HG03025 (cell line): ENCODE measurements at regions not wholly inside any gene's neighbourhood (a gene's known extent, or its start where the extent isn't known, plus 50 kb on each side); places are given as distances from the start of the nearest gene placed in this dataset.
A peak's percentile ranks its signal among the peaks of the same experiment; 100 is the strongest.

Source experiments
- ATAC-seq: cut with Tn5 transposase; IDR thresholded peaks from one replicate; pipeline ENCODE4 v1.9.1; 2021; ENCODE audit warnings: mild to moderate bottlenecking, moderate library complexity; ENCODE audit not compliant: unreplicated experiment, low FRiP score

DNA sequence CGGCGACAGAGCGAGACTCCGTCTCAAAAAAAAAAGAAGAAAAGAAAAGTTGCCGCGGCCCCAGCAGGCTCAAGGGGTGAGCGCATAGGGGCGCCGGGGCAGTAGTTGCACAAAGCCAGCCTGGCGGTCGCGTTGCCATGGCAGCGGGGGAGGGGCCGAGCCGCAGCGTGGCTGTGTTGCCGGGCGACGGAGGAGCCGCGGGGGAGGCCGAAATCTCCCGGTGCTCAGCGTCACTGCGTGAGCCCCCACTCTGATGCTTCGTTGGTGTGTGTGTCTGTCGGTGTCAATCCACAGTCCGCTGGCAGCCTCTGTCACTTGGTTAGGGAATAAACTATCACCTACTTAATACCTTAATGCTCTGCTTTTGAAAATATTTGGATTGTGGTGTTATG, 82.9 kb upstream of the C1QTNF9B start:
- ATAC-seq = peak; percentile 88

DNA sequence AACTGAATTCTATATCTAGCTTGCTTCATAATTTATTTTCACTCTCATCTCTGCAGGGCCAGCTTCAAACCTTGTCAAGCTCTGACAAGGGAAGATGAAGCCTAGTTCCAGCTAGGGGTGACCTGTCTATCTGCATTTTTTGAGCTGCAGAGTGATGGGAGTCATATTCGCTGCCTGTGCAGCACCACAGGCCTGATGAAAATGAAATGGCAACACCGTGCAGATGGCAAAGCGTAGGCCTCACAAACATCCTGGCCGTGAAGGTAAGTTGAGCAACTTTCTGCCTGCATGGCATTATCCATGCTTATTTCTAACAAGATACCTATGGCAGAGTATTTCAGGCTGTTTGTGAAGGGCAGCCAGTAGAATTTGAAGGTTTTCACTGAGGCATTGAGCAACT, 86.4 kb upstream of the C1QTNF9B start:
- ATAC-seq = no peak

DNA sequence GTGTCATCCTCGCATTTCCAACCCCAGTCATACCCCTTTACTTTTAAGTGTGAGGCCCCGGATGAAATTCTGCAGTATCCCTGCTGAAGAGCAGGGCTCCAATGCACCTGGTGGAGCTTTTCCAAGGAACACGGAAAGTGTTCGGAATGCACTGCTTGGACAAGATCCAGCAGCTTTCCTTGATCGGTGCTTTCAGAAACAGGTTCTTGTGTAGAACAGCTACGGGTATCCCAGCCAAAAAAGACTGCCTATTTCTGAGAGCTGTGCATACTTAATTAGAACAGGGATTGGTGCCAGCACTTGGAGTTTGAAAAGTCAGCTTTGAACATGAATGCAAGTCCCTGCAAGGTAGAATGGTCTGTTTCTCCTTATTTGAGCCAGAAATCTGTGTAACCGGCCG, 87.2 kb upstream of the C1QTNF9B start:
- ATAC-seq = no peak

DNA sequence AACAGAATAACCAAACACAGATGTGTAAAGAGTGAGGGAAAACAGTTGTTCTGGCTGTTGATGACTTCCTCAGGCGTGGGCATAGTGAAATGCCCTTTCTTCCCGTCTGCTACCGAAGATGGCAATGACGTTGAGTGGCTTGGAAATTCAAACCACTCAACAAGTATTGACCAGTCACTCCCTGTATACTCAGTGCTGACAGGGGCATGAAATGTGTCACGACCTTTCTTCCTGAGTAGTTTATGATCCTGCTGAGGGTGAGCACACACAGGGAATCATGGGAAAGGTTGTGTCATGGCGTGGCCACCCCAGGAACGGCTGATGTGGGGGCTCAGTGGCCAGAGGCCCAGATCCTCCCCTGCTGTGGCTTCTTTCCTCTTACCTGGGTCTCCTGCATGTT, 87.8 kb upstream of the C1QTNF9B start:
- no peak for ATAC-seq

DNA sequence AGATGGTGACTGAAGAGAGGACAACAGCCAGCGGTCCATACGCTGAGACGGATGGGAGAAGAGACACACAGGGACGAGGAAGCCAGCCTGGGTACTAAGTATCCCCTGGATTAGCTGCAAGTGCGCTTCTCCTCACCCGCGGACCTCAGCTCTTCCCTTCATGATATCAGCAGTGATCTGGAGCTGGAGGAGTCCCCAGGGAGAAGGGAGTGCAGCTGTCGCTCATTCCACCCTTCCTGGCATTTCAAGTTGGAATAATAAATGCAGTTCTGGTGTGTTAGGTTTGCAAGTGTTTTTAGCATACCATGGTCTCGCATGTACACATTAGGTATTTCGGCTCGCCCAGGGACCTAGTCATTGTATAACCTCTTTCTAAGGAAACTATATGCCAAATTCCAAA, 88.5 kb upstream of the C1QTNF9B start:
- no peak for ATAC-seq

DNA sequence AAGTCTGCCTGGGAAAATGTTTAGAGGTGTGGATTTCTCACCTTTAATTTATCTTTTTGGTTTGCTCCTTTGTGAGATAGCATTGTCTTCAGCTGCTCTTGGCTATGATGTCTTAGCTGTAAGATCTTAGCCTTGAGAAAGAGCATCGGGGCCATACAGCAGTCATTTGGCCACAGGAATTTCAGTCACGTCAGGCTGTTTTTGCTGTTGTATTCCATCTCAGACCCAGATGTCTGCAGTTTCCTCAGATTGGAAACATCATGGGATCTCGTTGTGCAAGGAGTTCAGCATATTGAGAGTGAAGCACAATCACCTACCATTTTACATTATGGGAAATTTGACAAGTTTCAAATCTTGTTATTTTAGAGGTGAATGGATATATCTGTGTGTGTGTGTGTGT, 89.3 kb upstream of the C1QTNF9B start:
- no peak for ATAC-seq

DNA sequence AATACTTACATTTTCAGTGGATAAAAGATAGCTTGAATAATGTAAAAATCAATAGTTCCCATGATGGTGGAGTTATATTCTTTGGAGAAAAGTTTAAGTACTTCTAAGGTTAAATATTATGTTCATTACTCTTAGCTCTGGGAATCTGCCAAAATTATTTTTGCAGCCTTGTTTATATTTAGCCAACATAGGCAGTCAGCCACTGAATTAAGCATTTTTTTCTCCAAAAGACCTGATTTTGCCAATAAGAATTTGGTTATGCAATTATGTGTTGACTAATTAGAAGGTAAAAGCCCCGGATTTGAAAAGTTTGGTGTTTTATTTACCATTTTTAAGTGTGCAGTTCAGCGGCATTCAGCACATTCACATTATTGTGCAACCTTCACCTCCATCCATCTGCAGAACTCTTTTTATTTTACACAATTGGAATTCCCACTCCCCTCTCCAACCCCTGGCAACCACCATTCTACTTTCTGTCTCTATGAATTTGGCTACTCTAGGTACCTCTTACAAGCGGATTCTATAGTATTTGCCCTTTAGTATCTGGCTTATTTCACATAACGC, 90.1 kb upstream of the C1QTNF9B start:
- no peak for ATAC-seq

DNA sequence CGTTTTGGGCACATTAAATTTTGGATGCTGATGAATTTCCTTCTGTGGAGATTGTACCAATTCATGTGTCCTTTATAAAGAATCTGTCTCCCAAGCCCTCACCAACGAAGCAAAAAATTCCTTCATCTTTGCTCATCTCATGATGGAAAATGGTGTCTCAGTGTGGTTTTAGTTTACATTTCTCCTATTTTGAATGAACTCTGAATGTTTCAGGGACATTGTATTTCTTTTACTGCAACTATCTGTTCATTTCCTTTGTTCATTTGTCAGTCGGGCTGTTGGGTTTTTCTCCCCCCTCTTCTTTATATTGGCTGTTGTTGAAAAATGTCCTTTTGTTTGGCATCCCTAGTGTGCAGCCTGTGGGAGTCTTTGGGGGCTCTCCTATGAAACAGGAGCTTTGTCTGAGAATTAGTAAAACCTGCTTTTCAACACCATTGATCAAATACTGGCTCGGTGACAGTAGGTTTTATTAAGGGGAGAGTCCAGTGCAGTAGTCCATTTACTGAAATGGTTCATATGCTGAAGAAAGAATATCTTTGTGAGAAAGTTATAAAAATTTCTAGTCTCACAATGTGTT, 91.3 kb upstream of the C1QTNF9B start:
- ATAC-seq = no peak

DNA sequence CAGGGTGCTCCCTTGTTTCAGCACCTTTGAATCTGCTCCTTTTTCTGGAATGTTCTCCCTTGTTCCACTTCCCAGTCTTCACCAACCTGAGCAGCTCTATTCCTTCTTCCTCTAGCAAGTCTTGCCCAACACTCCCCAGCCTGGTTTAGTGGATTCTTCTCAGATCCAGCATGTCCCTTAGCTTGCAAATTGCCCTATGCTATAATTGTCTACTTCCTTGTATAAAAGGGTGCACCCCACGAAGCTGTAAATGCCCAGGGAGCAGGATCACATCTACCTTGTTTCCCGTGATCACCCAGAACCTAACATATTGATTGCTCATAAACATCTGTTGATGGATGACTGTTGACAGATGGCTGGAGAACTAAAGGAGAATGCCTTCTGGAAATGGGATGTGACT, 93.2 kb upstream of the C1QTNF9B start:
- no peak for ATAC-seq

DNA sequence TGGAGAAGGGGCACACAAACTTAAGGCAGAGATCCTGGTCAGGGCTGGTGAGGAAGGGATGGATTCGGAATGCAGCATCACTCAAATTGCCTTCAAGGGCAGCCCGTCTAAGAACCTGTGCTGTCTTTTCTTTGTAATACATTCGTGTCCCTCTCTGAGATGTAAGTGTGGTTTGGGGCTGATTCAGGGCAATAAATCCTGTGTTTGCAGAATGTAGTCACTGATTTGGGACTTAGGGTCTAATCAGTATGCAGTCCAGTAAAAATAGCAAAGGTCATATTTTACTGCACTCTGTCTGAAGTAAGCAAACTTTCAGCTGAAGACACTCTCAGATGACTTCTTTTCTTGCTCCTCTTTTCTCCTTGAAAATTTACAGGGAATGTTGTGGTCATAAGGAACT, 93.8 kb upstream of the C1QTNF9B start:
- no peak for ATAC-seq

DNA sequence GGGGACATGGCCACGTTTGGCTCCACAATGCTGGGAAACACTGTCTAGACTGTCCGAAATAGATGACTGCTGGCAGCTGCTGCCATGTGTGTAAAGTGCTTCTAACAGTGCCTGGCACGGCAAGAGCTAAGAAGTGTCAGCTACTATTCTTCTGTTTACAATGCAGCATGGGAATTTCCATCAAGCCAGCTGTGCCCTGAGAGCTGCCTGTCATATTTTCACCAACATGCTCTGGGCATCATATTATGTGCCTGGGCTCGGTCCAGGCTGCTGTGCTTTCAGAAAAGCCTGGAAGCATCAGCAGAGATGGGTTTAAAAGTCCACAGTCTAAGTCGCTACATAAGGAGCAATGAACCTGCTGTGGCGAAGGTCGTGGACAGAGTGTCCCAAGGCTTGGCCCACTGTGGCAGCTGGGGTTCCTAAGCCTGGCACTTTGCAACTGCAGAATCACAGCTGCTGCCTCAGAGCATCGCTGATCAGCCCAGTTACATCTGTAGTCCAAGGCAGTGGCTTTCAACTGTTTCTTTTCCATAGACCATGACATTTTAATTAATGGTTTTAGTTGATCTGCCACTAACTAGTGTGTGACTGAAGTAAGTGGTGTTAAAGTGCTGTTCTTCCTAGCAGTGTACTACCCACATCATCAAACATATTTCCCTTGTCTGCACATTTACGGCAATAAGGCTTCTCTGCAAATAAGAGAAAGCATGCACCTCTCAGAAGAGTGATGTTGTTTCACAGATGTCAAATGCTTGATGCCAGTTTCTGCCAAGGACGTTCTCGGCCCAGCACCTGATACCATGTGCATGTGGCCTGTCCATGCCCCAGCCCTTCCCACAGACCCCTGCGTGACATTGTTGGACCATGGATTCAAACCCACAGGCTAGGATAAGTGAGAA, 95.7 kb upstream of the C1QTNF9B start:
- no peak for ATAC-seq

DNA sequence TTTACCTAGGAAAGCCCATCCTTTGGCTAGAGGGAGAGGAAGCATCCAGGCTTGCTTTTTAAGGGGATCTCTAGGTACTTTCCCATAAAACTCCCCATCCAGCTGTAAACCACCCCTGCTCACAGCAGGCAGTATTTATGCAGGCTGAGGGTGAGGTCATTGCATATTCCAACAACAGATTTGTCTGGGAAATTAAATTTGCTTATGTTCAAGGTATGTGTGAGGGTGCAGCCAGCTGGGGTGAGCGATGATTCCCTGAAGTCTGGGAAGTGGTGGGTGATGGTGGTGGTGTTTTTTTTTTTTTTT, 96.3 kb upstream of the C1QTNF9B start:
- no peak for ATAC-seq

DNA sequence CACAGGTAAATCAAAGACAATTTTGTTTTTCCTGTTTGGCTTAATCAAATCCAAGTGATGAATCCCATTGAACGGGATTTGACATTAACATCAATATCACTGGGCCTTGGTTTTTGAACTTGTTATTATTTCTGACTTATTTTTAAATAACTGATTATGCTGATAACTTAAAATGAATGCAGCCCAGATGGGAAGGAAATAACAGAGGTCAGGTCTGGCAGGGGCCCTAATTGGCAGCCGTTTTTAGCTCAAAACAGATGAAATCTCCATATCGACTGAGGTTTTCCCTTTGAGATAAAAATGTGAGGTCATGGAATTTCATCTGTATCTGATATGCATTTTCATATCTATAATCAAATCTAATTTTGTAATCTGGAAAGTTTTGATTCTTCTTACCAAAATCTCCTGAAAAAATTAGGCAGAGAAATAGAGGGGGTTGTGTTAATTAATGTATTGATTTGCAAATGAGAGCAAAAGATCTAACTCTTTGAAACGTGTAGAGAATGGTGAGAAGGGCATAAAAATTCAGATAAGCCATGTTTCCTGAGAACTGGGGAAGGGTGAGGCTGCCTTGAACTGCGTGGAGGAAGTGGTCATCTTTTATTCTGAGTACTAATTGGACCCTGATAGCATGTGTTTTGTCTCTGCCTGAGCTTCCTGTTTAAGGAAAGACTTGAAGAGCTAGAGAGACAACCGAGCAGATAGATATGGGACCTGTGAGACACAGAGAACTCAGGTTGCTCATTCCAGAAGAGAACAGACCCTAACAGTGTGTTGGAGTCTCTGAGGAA, 98.2 kb upstream of the C1QTNF9B start:
- no peak for ATAC-seq

DNA sequence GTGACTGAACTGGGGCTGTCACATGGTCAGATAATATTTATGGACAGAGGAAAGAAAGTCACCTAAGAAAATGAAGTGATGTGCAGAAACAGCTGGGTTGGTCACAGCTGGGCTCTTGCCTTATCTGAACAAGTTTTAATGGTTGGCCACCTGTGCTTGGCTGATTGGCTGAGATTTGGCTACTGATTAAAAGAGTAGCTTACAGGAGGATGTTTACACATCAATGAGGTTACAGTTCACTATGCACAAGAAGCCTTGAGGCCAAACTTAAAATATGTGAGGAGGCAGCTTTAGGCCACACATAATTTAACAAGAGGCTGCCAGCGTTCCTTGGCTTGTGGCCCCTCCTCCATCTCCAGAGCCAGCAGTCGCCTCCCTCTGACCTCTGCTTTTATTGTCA, 99.2 kb upstream of the C1QTNF9B start:
- no peak for ATAC-seq

DNA sequence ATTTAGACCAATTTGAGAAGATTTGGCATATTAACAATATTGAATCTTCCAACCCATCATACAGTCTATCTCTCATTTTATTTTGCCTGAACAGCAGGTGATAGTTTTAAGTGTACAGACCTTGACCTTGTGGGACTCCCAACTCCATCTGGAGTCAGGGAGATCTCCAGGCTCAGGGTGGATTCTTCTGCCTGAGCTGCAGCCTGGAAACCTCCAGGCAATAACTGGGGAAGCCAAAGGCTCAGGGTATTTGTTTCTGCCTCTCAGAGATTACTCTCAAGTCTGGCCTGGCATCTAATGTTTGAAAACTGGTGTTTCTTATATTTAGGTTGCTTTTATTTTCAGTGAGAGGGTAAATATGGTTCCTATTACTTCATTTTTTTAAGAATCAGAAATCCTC, 102.1 kb upstream of the C1QTNF9B start:
- no peak for ATAC-seq

DNA sequence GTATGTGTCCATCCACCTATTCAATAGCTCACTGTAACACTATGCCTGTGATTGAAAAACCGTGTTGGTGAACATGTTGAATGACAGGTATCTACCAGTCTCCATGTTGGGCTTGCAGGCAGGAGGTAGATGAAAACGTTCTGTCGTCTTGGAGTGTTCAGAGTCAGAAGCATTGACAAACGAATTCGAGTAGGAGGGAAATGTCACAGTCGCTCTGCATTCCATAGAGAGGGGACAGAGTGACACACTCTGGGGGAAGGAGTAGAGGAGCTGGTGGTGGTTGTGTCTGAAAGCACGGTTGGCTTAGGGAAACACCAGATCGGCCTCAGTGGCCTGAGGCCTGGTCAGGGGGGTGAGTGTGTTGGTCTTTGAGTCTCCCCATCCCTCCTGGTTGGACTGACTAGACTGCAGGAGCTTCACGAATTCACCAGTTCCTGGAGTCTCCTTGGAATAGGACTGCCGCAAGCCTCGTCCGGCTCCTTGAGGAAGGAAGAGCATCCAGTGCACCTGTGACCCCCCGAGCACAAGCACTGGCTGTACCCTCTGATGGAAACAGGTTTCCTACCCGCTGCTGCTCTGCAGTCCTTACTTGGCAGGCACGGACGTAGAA, 105.0 kb upstream of the C1QTNF9B start:
- ATAC-seq = no peak

DNA sequence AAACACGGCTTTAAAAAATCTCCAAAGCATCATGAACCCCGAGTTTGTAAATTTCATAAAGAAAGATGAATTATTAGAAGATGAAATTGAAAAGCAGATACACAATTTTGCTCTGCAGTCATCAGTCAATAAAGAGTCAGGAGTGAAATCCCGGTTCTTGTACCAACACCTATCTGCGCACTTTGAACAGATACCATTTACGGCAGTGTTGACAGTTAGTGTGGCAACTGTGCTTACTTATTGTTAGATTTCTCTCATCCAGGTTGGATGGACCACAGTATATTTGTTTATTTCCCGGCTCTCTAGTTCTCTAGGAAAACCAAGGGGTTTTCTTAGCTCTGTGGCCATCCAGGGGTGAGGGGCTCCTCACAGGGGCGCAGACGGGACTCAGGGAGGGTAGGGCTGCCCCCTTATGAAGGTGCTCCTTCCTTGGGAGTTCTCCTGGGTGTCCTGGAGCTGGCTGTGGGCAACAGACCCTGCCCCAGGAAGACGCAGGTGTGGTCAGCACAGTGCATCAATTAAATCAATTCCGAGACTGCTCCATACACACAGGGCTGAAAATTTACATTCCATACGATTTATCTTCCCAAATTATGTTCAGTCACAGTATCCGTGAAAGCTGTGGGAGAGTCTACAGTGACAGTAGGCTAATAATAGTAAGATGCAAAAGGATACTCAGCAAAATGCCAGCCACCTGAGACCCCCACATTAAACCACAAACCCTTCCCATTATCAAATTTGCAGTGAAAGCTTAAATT, 107.0 kb upstream of the C1QTNF9B start:
- ATAC-seq = no peak

DNA sequence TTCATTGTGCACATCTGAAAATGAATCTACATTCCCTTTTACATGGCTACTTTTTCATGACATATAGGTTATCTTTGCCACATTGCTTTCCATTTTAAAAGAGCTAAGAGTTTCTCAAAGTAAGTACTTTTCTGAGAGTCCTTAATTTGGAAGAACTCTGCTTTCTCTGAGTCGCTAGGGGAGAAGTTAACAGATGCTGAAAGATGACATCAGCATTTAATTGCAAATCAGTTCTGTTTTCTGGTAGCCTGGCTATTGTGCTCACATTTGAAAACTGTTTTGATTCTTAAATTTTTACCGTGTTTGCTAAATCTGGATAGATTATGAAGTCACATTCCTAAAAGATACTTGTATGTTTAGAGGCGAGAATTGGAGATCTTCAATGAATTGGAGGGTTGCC, 107.7 kb upstream of the C1QTNF9B start:
- ATAC-seq = no peak

DNA sequence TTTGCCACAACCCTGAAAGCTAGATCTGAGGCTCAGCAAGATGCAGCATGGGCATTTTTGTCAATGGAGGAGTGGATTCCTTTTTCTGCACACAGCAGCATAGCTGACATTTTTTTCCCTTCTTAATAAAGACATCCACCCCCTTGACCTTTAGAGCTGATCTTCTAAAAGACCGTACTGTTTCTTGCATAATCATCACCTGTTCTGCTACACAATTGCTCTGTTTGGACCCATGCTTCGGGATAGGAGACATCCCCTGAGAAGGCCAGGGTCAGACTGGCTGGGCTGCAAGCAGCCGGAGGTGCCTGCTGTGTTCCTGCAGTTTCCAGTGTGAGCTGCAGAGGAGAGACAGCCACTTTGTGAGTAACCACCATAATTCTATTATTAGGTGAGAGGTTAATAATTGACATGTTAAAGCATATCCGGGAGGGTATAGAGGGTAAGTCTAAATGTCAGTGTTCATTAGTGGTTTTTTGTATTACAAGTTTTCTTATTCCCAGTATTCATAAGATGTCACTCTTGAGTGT, 108.5 kb upstream of the C1QTNF9B start:
- no peak for ATAC-seq
